Body of pancreas (tissue), 4 donors: ENCODE measurements at regions not wholly inside any gene's neighbourhood (a gene's known extent, or its start where the extent isn't known, plus 50 kb on each side); places are given as distances from the start of the nearest gene placed in this dataset.

Experiments used
- ATAC-seq: fragments of 150-250 bp; one replicate; pipeline ENCODE4 v1.9.1; 2016
- DNase-seq, 4 donors: peaks; one replicate each; pipeline ENCODE4 v3.0.0-alpha.2; 2019
- H3K27ac ChIP-seq, 4 donors: fragments of 200-600 bp; sonication (generic); 1 replicate in 3 of 4; 2 replicates in 1 of 4; pipeline versions ENCODE4 v1.5.1 to v1.6.1; 2016 to 2019; ENCODE audit warnings: mild to moderate bottlenecking in 1 of 4, mixed read lengths in 1 of 4, moderate library complexity in 1 of 4
- H3K27me3 ChIP-seq, 2 donors: fragments of 200-600 bp; sonication (generic); one replicate each; pipeline ENCODE4 v1.6.0; 2016; ENCODE audit warnings: mild to moderate bottlenecking in 1 of 2
- H3K36me3 ChIP-seq, 2 donors: fragments of 200-600 bp; sonication (generic); replicated peaks in 1 of 2; 2 replicates each; pipeline ENCODE4 v1.5.1; 2016; ENCODE audit warnings: low read depth in 2 of 2; ENCODE audit not compliant: insufficient read depth in 1 of 2
- H3K4me1 ChIP-seq: fragments of 200-600 bp; sonication (generic); one replicate; pipeline ENCODE4 v1.6.0; 2016
- H3K4me3 ChIP-seq, 2 donors: fragments of 200-600 bp; sonication (generic); 1 replicate in 1 of 2; 2 replicates in 1 of 2; pipeline ENCODE4 v1.5.1; 2016 to 2019
- H3K9me3 ChIP-seq, 3 donors: fragments of 200-600 bp; sonication (generic); 1 replicate in 2 of 3; 2 replicates in 1 of 3; pipeline ENCODE4 v1.5.1; 2016
- POLR2A ChIP-seq, 3 donors: fragments of 450-650 bp; IDR thresholded peaks; one replicate each; pipeline ENCODE4 v1.6.1; 2016; ENCODE audit warnings: antibody characterized with exemption in 3 of 3, mild to moderate bottlenecking in 2 of 3
- WGBS, 2 donors: methylation state at CpG; one replicate each; pipeline ENCODE4 v1.1.5; 2017; 5-methylcytosine and 5-hydroxymethylcytosine counted together
- intact Hi-C: fragments of 100-400 bp; cut with DNase I; formaldehyde crosslinking; loops from one replicate; pipeline ENCODE4 v1.15.1; 2023
- TF ChIP-seq, protein P1 (sequence below), 7 experiments: fragments of 450-650 bp in 4 of 7; fragments of 200-600 bp in 3 of 7; sonication (generic) in 3 of 7; IDR thresholded peaks; one replicate each; pipeline ENCODE4 v1.5.1; 2016 to 2019; ENCODE audit warnings: antibody characterized with exemption in 7 of 7

DNA sequence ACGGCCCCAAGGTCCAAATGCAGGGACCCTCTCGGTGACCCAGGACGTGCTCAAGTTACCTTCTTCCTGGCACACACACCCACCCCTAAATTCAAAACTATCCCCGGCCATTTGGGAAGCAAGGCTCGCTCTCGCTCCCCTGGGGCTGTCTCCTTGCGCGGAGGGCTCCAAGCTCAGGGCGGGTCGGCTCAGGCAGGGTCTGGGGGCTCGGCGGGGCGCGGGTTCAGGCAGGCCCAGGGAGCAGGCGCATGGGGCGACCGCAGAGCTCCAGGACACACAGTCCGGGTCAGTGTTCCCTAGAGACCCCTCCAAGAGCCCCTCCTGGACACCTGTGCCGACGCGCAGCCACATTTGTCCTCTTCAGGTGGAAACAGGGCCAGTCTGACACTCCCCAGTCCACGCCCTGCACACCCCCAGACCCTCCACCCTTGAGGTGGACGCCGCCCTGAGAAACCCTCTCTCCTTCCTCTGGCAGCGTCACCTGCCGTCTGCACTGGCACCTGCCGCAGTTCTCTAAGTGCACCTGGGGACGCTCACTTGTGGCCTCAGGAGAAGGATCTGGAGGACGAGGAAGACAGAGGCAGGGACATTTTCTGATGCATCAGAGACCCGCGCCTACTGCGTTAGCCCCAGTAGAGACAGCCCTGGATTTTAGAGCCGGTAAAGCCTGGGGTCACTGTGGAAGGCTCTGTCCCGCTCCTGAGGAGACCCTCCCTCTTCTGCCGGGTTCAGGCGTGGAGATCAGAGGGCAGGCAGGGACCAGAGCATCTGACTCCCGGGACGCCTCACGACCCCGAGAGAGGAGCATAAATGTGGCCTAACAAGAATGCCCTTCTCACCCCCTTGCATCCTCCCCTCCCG is 138.8 kb downstream of the TWIST2 start:
- intact Hi-C loops, result no loop called here
- H3K4me1 ChIP-seq, result no peaks in the 10 kb centered on the region
- ATAC-seq (no peak), DNase-seq (no peak)
- no peak overlapping the region for H3K4me3 ChIP-seq
- 70 to 71% methylated on average over 25 to 41 of the region's 41 CpGs for WGBS, 2 donors
- H3K36me3 ChIP-seq, result no peaks in the 10 kb centered on the region
- H3K9me3 ChIP-seq, result no peaks in the 10 kb centered on the region
- TF ChIP-seq, protein P1, sequence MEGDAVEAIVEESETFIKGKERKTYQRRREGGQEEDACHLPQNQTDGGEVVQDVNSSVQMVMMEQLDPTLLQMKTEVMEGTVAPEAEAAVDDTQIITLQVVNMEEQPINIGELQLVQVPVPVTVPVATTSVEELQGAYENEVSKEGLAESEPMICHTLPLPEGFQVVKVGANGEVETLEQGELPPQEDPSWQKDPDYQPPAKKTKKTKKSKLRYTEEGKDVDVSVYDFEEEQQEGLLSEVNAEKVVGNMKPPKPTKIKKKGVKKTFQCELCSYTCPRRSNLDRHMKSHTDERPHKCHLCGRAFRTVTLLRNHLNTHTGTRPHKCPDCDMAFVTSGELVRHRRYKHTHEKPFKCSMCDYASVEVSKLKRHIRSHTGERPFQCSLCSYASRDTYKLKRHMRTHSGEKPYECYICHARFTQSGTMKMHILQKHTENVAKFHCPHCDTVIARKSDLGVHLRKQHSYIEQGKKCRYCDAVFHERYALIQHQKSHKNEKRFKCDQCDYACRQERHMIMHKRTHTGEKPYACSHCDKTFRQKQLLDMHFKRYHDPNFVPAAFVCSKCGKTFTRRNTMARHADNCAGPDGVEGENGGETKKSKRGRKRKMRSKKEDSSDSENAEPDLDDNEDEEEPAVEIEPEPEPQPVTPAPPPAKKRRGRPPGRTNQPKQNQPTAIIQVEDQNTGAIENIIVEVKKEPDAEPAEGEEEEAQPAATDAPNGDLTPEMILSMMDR (IDR thresholded peaks at IDR 0.05), result no peak
- TF ChIP-seq POLR2A (IDR thresholded peaks at IDR 0.05), result no peak
- H3K27me3 ChIP-seq, result no peaks in the 10 kb centered on the region
- H3K27ac ChIP-seq, result no peak overlapping the region

DNA sequence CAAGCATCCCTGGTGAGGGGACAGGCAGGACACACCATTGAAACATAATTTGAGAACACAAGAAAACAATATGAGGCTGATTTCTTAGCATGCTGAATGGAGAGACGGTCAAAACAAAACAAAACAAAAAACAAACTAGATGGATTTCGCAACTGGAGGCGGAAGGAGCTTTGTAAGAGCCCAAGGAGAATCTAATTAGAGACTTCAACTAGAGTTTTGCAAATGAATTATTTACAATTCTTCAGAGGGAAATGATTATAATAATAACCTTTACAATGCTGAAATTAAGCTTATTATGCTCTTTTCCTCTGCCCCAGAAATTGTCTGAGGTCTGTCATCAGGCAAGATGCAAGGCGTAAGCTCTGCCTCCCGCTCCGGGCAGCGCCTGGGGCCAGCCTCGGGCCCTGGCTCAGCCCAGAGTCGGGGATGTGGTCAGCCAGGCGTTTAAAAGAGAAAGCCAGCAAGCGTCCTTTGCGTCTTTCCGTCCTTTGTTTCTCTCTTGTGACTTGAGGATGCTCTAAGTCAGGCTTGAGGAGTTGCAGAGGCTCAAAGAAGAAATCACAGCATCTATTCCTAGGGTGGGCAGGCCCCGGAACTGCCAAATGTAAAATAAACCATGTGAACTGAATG is 139.6 kb downstream of the TWIST2 start:
- WGBS, 2 donors, result 76 to 79% methylated on average over 14 of the region's 14 CpGs
- no peak overlapping the region for H3K27ac ChIP-seq
- no peaks in the 10 kb centered on the region for H3K4me1 ChIP-seq
- H3K9me3 ChIP-seq, result no peaks in the 10 kb centered on the region
- H3K27me3 ChIP-seq, result no peaks in the 10 kb centered on the region
- no peak overlapping the region for H3K4me3 ChIP-seq
- no peak for ATAC-seq
- intact Hi-C loops, result no loop called here
- no peak for TF ChIP-seq POLR2A (IDR thresholded peaks at IDR 0.05)
- TF ChIP-seq, protein P1 (IDR thresholded peaks at IDR 0.05), result no peak
- DNase-seq, result no peak
- no peaks in the 10 kb centered on the region for H3K36me3 ChIP-seq

DNA sequence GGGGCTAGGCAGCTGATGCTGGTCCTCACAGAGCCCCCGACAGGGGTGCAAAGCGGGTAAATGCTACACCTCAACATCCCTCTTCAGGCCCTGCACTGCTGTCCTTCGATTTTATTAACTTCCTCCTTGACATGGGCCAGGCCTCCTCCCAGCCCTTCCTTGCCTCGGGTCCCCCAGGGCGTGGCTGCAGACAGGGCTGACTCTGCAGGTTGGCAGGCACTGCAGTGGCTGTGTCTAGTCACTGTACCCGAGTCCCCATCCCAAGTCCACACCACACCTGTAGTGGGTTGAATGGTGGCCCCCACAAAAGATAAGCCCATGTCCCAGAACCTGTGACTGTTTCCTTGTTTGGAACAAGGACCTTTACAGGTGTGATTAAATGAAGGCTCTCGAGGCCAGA is 140.2 kb downstream of the TWIST2 start:
- no peak for ATAC-seq
- Histone ChIP-seq H3K4me1 (no peaks in the 10 kb centered on the region), H3K4me3 (no peak overlapping the region), H3K9me3 (no peaks in the 10 kb centered on the region), H3K27me3 (no peaks in the 10 kb centered on the region), H3K36me3 (no peaks in the 10 kb centered on the region), H3K27ac (no peak overlapping the region)
- DNase-seq, result no peak
- TF ChIP-seq POLR2A (IDR thresholded peaks at IDR 0.05), result no peak
- 54 to 73% methylated on average over 6 to 7 of the region's 7 CpGs for WGBS, 2 donors
- intact Hi-C loops, result no loop called here

DNA sequence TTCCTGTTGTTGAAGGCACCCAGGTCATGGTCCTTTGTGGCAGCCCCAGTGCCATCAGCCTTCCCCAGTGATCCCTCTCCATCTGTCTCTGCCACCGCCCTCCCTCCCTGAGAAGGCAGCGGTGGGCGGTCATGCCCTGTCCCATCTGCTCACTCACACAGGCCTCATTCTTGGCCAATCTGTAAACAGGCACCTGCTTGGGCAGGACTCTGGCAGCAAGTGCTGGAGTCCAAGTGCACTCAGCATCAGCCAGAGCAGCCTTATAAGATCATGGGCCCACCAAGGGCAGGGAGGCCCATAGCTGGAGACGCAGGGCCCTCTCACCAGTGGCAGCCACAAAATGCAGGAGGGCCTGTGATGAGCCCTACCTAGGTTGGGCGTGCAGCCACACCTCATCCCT is 140.9 kb downstream of the TWIST2 start:
- Histone ChIP-seq H3K4me3 (no peak overlapping the region), H3K9me3 (no peaks in the 10 kb centered on the region), H3K27ac (no peak overlapping the region), H3K27me3 (no peaks in the 10 kb centered on the region), H3K36me3 (no peaks in the 10 kb centered on the region), H3K4me1 (no peaks in the 10 kb centered on the region)
- DNase-seq (no peak), ATAC-seq (no peak)
- intact Hi-C loops, result no loop called here
- WGBS, 2 donors, result 63 to 95% methylated on average over 5 of the region's 5 CpGs
- no peak for TF ChIP-seq POLR2A (IDR thresholded peaks at IDR 0.05)
- TF ChIP-seq, protein P1 (IDR thresholded peaks at IDR 0.05), result no peak

DNA sequence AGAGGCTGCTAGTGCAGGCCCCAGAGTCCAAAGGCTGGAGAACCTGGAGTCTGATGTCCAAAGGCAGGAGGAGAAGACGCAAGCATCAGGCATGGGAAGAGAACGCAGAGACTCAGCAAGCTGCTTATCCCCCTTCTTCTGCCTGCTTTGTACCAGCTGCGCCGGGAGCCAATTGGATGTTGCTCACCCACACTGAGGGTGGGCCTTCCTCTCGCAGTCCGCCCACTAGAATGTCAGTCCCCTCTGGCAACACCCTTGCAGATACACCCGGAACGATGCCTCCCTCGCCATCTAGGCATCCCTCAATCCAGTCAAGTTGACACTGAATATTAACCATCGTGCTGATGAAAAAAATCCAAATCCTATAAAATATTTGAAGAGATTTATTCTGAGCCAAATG is 141.6 kb downstream of the TWIST2 start:
- Histone ChIP-seq H3K36me3 (no peaks in the 10 kb centered on the region), H3K9me3 (no peaks in the 10 kb centered on the region), H3K27ac (no peak overlapping the region), H3K4me1 (no peaks in the 10 kb centered on the region), H3K4me3 (no peak overlapping the region), H3K27me3 (no peaks in the 10 kb centered on the region)
- DNase-seq (no peak), ATAC-seq (no peak)
- no peak for TF ChIP-seq POLR2A (IDR thresholded peaks at IDR 0.05)
- TF ChIP-seq, protein P1 (IDR thresholded peaks at IDR 0.05), result no peak
- 80 to 85% methylated on average over 8 to 10 of the region's 10 CpGs for WGBS, 2 donors
- intact Hi-C loops, result no loop called here
